ENCODE measurements at regions not wholly inside any gene's neighbourhood (a gene's known extent, or its start where the extent isn't known, plus 50 kb on each side); places are given as distances from the start of the nearest gene placed in this dataset.

- Mint-ChIP-seq H3K9me3 (ENCODE audit: unreplicated experiment) (peaks cover 36% of the 10 kb centered on the region), H3K27me3 (ENCODE audit: unreplicated experiment) (peaks cover 3% of the 10 kb centered on the region), H3K4me1 (ENCODE audit: unreplicated experiment) (no peaks in the 10 kb centered on the region), H3K4me3 (ENCODE audit: unreplicated experiment) (no peak overlapping the region), H3K36me3 (ENCODE audit: unreplicated experiment) (no peaks in the 10 kb centered on the region), H3K27ac (ENCODE audit: unreplicated experiment) (no peak overlapping the region)
- TF ChIP-seq CTCF (IDR thresholded peaks at IDR 0.05), result no peak
- no peak for DNase-seq (ENCODE audit: extremely low spot score, unreplicated experiment)
Measured at GRCh38 chr10:121002586-121003205, 151.5 kb downstream of the WDR11 start.

DNA sequence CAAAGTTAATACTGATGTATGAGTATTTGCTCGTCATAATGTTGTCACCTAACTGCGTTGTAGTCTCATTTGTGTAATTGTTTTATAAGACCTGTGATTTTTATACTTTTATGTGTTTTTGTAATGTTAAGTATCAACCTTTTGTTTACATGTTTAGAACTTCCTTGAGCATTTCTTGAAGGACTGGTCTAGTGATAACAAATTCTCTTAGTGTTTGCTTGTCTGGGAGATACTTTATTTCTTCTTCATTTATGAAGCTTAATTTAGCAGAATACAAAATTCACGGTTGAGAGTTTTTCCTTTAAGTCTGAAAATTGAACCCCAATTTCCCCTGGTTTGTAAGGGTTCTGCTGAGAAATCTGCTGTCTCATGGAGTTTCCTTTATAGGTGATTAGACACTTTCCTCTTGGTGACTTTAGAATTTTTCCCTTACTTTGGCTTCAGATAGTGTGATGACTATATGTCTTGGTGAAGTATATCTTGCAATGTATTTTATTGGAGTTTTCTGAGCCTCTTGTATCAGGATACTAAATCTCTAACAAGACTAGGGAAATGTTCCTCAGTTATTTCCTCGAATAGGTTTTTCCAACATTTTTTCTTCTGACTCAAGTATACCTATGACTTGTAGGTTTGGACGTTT, 154.9 kb downstream of the WDR11 start:
- Mint-ChIP-seq H3K27me3 (ENCODE audit: unreplicated experiment) (no peaks in the 10 kb centered on the region), H3K4me3 (ENCODE audit: unreplicated experiment) (no peak overlapping the region), H3K36me3 (ENCODE audit: unreplicated experiment) (no peaks in the 10 kb centered on the region), H3K4me1 (ENCODE audit: unreplicated experiment) (no peaks in the 10 kb centered on the region), H3K9me3 (ENCODE audit: unreplicated experiment) (peaks cover 36% of the 10 kb centered on the region), H3K27ac (ENCODE audit: unreplicated experiment) (no peak overlapping the region)
- no peak for DNase-seq (ENCODE audit: extremely low spot score, unreplicated experiment)
- no peak for TF ChIP-seq CTCF (IDR thresholded peaks at IDR 0.05)

GRCh38 chr10:121007264-121007663, 156.1 kb downstream of the WDR11 start:
- Mint-ChIP-seq H3K27ac (ENCODE audit: unreplicated experiment) (no peak overlapping the region), H3K27me3 (ENCODE audit: unreplicated experiment) (no peaks in the 10 kb centered on the region), H3K4me1 (ENCODE audit: unreplicated experiment) (no peaks in the 10 kb centered on the region), H3K36me3 (ENCODE audit: unreplicated experiment) (no peaks in the 10 kb centered on the region), H3K4me3 (ENCODE audit: unreplicated experiment) (no peak overlapping the region), H3K9me3 (ENCODE audit: unreplicated experiment) (peaks cover 41% of the 10 kb centered on the region)
- TF ChIP-seq CTCF (IDR thresholded peaks at IDR 0.05), result no peak
- no peak for DNase-seq (ENCODE audit: extremely low spot score, unreplicated experiment)

DNA sequence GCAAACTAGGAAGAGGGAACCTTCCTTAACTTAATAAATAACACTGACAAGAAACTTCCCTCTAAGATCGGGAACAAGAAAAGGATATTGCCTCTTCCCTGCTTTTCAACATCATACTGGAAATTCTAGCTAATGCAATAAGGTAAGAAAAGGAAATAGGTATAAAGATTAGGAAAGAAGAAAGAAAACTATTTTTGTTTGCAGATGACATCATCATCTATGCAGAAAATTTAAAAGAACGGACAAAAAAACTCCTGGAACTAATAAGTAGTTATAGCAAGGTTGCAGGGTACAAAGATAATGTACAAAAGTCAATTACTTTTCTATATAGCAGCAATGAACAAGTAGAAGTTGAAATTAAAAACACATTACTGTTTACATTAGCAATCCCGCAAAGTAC, 164.8 kb downstream of the WDR11 start:
- H3K9me3 Mint-ChIP-seq (ENCODE audit: unreplicated experiment), result peaks cover 20% of the 10 kb centered on the region
- no peak for DNase-seq (ENCODE audit: extremely low spot score, unreplicated experiment)
- no peak overlapping the region for H3K27ac Mint-ChIP-seq (ENCODE audit: unreplicated experiment)
- H3K4me3 Mint-ChIP-seq (ENCODE audit: unreplicated experiment), result no peak overlapping the region
- TF ChIP-seq CTCF (IDR thresholded peaks at IDR 0.05), result no peak
- H3K4me1 Mint-ChIP-seq (ENCODE audit: unreplicated experiment), result no peaks in the 10 kb centered on the region
- H3K36me3 Mint-ChIP-seq (ENCODE audit: unreplicated experiment), result no peaks in the 10 kb centered on the region
- H3K27me3 Mint-ChIP-seq (ENCODE audit: unreplicated experiment), result no peaks in the 10 kb centered on the region

DNA sequence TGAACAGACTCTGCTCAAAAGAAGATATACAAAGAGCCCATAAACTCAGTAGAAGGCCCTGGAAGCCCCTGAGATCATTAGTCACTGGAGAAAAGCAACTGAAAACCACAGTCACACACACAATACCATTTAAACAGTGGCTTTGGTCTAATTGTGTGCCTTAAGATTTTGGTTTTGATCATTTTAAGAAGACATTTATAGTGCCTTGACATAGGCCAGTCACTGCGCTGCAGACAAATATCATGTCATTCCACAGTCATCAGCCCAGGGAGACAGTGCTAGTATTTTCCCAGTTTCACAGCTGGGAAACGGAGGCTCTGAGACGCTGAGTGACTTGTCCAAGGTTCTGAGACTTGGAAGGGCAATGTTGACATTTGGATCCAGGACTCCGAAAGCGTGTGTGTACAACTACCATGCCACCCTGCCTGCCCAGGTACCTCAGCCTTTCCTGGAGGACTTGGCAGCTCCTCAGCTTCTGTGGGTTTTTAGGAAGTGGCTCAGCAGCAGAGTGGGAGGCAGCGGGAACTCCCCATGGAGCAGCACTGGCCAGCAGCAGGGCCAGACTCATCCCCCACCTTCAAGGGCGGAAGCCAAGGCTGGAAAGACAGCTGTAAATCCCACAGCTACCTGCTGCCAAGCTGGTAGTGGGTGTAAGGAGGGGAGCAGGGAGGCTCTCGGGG, 173.9 kb downstream of the WDR11 start:
- DNase-seq (ENCODE audit: extremely low spot score, unreplicated experiment), result no peak
- no peak for TF ChIP-seq CTCF (IDR thresholded peaks at IDR 0.05)
- H3K4me3 Mint-ChIP-seq (ENCODE audit: unreplicated experiment), result no peak overlapping the region
- H3K9me3 Mint-ChIP-seq (ENCODE audit: unreplicated experiment), result no peaks in the 10 kb centered on the region
- H3K27ac Mint-ChIP-seq (ENCODE audit: unreplicated experiment), result no peak overlapping the region
- H3K36me3 Mint-ChIP-seq (ENCODE audit: unreplicated experiment), result no peaks in the 10 kb centered on the region
- H3K27me3 Mint-ChIP-seq (ENCODE audit: unreplicated experiment), result peaks cover 24% of the 10 kb centered on the region
- no peaks in the 10 kb centered on the region for H3K4me1 Mint-ChIP-seq (ENCODE audit: unreplicated experiment)
